Glomerular visceral epithelial cell (primary cell): ENCODE measurements at regions not wholly inside any gene's neighbourhood (a gene's known extent, or its start where the extent isn't known, plus 50 kb on each side); places are given as distances from the start of the nearest gene placed in this dataset.
A peak's percentile ranks its signal among the peaks of the same experiment; 100 is the strongest.
"Not testable (repeated sequence)": the region's sequence is repeated elsewhere in the genome, so short reads cannot be mapped to it uniquely, and the experiment has no call there.

Experiments used
- DNase-seq: peaks from one replicate; pipeline ENCODE4 v3.0.0-alpha.2; 2016; ENCODE audit errors: extremely low spot score

- DNase-seq = not testable (repeated sequence)
These were observed 133.1 kb downstream of the CENPC start for GRCh38 chr4:67412153-67412712.

- no peak for DNase-seq
These were observed 142.0 kb downstream of the CENPC start for GRCh38 chr4:67403342-67403741.

GRCh38 chr4:67401902-67402301, 143.4 kb downstream of the CENPC start:
- no peak for DNase-seq

- DNase-seq = no peak
These were observed 147.4 kb downstream of the CENPC start for GRCh38 chr4:67397931-67398330.

- DNase-seq = no peak
These were observed 148.3 kb downstream of the CENPC start for GRCh38 chr4:67397031-67397430.

GRCh38 chr4:67396008-67396407, 149.3 kb downstream of the CENPC start:
- DNase-seq = no peak

GRCh38 chr4:67394879-67395278, 150.4 kb downstream of the CENPC start:
- DNase-seq = no peak

GRCh38 chr4:67393699-67394281, 151.5 kb downstream of the CENPC start:
- peak; percentile 49 for DNase-seq

- DNase-seq = no peak
These were observed 152.3 kb downstream of the CENPC start for GRCh38 chr4:67393007-67393406.

GRCh38 chr4:67381406-67381804, 163.9 kb downstream of the CENPC start:
- DNase-seq = not testable (repeated sequence)

GRCh38 chr4:67380702-67381405, 164.4 kb downstream of the CENPC start:
- DNase-seq = not testable (repeated sequence)

GRCh38 chr4:67380154-67380553, 165.1 kb downstream of the CENPC start:
- no peak for DNase-seq

GRCh38 chr4:67375291-67375690, 170.0 kb downstream of the CENPC start:
- no peak for DNase-seq

GRCh38 chr4:67371615-67372014, 173.7 kb downstream of the CENPC start:
- DNase-seq = no peak

GRCh38 chr4:67366311-67366861, 178.9 kb downstream of the CENPC start:
- DNase-seq = peak; percentile 21

GRCh38 chr4:67365661-67366245, 179.6 kb downstream of the CENPC start:
- no peak for DNase-seq

GRCh38 chr4:67355806-67356205, 189.5 kb downstream of the CENPC start:
- no peak for DNase-seq

- DNase-seq = no peak
These were observed 198.6 kb downstream of the CENPC start for GRCh38 chr4:67346654-67347053.

GRCh38 chr4:67344594-67345380, 200.5 kb downstream of the CENPC start:
- no peak for DNase-seq

- no peak for DNase-seq
These were observed 202.1 kb downstream of the CENPC start for GRCh38 chr4:67343199-67343598.

- DNase-seq = no peak
These were observed 203.0 kb downstream of the CENPC start for GRCh38 chr4:67342291-67342690.

GRCh38 chr4:67333664-67334063, 211.6 kb downstream of the CENPC start:
- no peak for DNase-seq
